Cardiac fibroblast (primary cell): ENCODE measurements at regions not wholly inside any gene's neighbourhood (a gene's known extent, or its start where the extent isn't known, plus 50 kb on each side); places are given as distances from the start of the nearest gene placed in this dataset.
"Not testable (repeated sequence)": the region's sequence is repeated elsewhere in the genome, so short reads cannot be mapped to it uniquely, and the experiment has no call there.

ENCODE experiments used
- DNase-seq, 2 donors: peaks; one replicate each; pipeline versions ENCODE4 v3.0.0 to v3.0.0-alpha.2; 2010; ENCODE audit warnings: low read depth in 2 of 2
- H3K4me3 ChIP-seq, 2 donors: replicated peaks in 1 of 2; 1 replicate in 1 of 2; 2 replicates in 1 of 2; pipeline ENCODE4 v1.5.1; 2011; ENCODE audit warnings: low read depth in 2 of 2, low read length in 2 of 2, mild to moderate bottlenecking in 2 of 2, moderate library complexity in 1 of 2
- CTCF ChIP-seq: IDR thresholded peaks from one replicate; pipeline ENCODE4 v1.5.1; 2011; ENCODE audit warnings: low read depth, mild to moderate bottlenecking, low read length, inconsistent platforms

- no peak for TF ChIP-seq CTCF
- no peak for DNase-seq
- H3K4me3 ChIP-seq, result no peak overlapping the region
Measured at GRCh38 chrX:150227873-150228410, 135.2 kb upstream of the MAMLD1 start.

- no peak for DNase-seq
Measured at GRCh38 chrX:150228431-150228830, 134.7 kb upstream of the MAMLD1 start.

GRCh38 chrX:150229030-150229429 is 134.1 kb upstream of the MAMLD1 start:
- DNase-seq, result no peak
- TF ChIP-seq CTCF, result no peak
- no peak overlapping the region for H3K4me3 ChIP-seq

More at GRCh38 chrX:150228431-150228830, 134.7 kb upstream of the MAMLD1 start:
- no peak overlapping the region for H3K4me3 ChIP-seq
- no peak for TF ChIP-seq CTCF

GRCh38 chrX:150229481-150229880 is 133.6 kb upstream of the MAMLD1 start:
- DNase-seq, result no peak
- H3K4me3 ChIP-seq, result no peak overlapping the region
- no peak for TF ChIP-seq CTCF

- not testable (repeated sequence) for DNase-seq, H3K4me3 ChIP-seq
Measured at GRCh38 chrX:150230952-150231351, 132.2 kb upstream of the MAMLD1 start.

GRCh38 chrX:150231368-150231767 is 131.7 kb upstream of the MAMLD1 start:
- not testable (repeated sequence) for H3K4me3 ChIP-seq, DNase-seq

- not testable (repeated sequence) for DNase-seq
Measured at GRCh38 chrX:150232222-150232621, 130.9 kb upstream of the MAMLD1 start.

GRCh38 chrX:150234126-150234525 is 129.0 kb upstream of the MAMLD1 start:
- DNase-seq, result peak; percentile 11 to 13
- H3K4me3 ChIP-seq, result no peak overlapping the region
- no peak for TF ChIP-seq CTCF

More at GRCh38 chrX:150232222-150232621, 130.9 kb upstream of the MAMLD1 start:
- not testable (repeated sequence) for H3K4me3 ChIP-seq
